ENCODE measurements at regions not wholly inside any gene's neighbourhood (a gene's known extent, or its start where the extent isn't known, plus 50 kb on each side); places are given as distances from the start of the nearest gene placed in this dataset.

DNA sequence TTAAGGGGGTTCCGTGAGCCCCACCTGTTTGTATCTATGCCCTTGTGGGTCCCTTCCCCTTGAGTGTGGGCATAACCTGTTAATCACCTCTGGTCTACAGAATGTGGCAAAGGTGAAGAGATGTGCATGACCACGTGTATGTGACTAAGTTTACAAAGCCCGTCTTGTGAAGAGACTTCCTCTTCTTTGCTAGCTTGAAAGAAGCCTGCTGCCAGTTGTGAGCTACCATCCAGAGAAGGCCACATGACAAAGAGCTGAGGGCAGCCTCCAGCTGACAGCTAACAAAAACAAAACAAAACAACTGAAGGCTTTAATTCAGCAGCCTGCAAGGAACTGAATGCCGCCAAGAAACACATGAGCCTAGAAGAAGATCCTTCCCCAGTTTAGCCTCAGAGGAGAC is 112.0 kb downstream of the AXIN2 start:
- TF ChIP-seq, protein P1, sequence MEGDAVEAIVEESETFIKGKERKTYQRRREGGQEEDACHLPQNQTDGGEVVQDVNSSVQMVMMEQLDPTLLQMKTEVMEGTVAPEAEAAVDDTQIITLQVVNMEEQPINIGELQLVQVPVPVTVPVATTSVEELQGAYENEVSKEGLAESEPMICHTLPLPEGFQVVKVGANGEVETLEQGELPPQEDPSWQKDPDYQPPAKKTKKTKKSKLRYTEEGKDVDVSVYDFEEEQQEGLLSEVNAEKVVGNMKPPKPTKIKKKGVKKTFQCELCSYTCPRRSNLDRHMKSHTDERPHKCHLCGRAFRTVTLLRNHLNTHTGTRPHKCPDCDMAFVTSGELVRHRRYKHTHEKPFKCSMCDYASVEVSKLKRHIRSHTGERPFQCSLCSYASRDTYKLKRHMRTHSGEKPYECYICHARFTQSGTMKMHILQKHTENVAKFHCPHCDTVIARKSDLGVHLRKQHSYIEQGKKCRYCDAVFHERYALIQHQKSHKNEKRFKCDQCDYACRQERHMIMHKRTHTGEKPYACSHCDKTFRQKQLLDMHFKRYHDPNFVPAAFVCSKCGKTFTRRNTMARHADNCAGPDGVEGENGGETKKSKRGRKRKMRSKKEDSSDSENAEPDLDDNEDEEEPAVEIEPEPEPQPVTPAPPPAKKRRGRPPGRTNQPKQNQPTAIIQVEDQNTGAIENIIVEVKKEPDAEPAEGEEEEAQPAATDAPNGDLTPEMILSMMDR (conservative IDR thresholded peaks at IDR 0.05; ENCODE audit: low read depth in 2 of 2) = no peak
- TF ChIP-seq EZH2phosphoT487 (IDR thresholded peaks at IDR 0.05; ENCODE audit: unreplicated experiment) (no peak), POLR2AphosphoS5 (IDR thresholded peaks at IDR 0.05; ENCODE audit: low read depth) (no peak), ZNF114 (CRISPR knock-in tag; IDR thresholded peaks at IDR 0.05) (no peak), JUNB (IDR thresholded peaks at IDR 0.05; ENCODE audit: unreplicated experiment) (no peak), EZH2 (IDR thresholded peaks at IDR 0.05; ENCODE audit: low read depth, unreplicated experiment) (no peak), CREB1 (CRISPR knock-in tag; IDR thresholded peaks at IDR 0.05; ENCODE audit: low read depth) (no peak), NANOG (IDR thresholded peaks at IDR 0.05; ENCODE audit: borderline replicate concordance) (no peak), ZNF331 (CRISPR knock-in tag; IDR thresholded peaks at IDR 0.05; ENCODE audit: low read depth) (no peak), STAT1 (IDR thresholded peaks at IDR 0.05; ENCODE audit: unreplicated experiment) (no peak)
- TF ChIP-seq, protein P2, sequence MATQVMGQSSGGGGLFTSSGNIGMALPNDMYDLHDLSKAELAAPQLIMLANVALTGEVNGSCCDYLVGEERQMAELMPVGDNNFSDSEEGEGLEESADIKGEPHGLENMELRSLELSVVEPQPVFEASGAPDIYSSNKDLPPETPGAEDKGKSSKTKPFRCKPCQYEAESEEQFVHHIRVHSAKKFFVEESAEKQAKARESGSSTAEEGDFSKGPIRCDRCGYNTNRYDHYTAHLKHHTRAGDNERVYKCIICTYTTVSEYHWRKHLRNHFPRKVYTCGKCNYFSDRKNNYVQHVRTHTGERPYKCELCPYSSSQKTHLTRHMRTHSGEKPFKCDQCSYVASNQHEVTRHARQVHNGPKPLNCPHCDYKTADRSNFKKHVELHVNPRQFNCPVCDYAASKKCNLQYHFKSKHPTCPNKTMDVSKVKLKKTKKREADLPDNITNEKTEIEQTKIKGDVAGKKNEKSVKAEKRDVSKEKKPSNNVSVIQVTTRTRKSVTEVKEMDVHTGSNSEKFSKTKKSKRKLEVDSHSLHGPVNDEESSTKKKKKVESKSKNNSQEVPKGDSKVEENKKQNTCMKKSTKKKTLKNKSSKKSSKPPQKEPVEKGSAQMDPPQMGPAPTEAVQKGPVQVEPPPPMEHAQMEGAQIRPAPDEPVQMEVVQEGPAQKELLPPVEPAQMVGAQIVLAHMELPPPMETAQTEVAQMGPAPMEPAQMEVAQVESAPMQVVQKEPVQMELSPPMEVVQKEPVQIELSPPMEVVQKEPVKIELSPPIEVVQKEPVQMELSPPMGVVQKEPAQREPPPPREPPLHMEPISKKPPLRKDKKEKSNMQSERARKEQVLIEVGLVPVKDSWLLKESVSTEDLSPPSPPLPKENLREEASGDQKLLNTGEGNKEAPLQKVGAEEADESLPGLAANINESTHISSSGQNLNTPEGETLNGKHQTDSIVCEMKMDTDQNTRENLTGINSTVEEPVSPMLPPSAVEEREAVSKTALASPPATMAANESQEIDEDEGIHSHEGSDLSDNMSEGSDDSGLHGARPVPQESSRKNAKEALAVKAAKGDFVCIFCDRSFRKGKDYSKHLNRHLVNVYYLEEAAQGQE (IDR thresholded peaks at IDR 0.05; ENCODE audit: unreplicated experiment) = no peak
- TF ChIP-seq, protein P3, sequence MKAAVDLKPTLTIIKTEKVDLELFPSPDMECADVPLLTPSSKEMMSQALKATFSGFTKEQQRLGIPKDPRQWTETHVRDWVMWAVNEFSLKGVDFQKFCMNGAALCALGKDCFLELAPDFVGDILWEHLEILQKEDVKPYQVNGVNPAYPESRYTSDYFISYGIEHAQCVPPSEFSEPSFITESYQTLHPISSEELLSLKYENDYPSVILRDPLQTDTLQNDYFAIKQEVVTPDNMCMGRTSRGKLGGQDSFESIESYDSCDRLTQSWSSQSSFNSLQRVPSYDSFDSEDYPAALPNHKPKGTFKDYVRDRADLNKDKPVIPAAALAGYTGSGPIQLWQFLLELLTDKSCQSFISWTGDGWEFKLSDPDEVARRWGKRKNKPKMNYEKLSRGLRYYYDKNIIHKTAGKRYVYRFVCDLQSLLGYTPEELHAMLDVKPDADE (IDR thresholded peaks at IDR 0.05) = no peak
- TF ChIP-seq, protein P4, sequence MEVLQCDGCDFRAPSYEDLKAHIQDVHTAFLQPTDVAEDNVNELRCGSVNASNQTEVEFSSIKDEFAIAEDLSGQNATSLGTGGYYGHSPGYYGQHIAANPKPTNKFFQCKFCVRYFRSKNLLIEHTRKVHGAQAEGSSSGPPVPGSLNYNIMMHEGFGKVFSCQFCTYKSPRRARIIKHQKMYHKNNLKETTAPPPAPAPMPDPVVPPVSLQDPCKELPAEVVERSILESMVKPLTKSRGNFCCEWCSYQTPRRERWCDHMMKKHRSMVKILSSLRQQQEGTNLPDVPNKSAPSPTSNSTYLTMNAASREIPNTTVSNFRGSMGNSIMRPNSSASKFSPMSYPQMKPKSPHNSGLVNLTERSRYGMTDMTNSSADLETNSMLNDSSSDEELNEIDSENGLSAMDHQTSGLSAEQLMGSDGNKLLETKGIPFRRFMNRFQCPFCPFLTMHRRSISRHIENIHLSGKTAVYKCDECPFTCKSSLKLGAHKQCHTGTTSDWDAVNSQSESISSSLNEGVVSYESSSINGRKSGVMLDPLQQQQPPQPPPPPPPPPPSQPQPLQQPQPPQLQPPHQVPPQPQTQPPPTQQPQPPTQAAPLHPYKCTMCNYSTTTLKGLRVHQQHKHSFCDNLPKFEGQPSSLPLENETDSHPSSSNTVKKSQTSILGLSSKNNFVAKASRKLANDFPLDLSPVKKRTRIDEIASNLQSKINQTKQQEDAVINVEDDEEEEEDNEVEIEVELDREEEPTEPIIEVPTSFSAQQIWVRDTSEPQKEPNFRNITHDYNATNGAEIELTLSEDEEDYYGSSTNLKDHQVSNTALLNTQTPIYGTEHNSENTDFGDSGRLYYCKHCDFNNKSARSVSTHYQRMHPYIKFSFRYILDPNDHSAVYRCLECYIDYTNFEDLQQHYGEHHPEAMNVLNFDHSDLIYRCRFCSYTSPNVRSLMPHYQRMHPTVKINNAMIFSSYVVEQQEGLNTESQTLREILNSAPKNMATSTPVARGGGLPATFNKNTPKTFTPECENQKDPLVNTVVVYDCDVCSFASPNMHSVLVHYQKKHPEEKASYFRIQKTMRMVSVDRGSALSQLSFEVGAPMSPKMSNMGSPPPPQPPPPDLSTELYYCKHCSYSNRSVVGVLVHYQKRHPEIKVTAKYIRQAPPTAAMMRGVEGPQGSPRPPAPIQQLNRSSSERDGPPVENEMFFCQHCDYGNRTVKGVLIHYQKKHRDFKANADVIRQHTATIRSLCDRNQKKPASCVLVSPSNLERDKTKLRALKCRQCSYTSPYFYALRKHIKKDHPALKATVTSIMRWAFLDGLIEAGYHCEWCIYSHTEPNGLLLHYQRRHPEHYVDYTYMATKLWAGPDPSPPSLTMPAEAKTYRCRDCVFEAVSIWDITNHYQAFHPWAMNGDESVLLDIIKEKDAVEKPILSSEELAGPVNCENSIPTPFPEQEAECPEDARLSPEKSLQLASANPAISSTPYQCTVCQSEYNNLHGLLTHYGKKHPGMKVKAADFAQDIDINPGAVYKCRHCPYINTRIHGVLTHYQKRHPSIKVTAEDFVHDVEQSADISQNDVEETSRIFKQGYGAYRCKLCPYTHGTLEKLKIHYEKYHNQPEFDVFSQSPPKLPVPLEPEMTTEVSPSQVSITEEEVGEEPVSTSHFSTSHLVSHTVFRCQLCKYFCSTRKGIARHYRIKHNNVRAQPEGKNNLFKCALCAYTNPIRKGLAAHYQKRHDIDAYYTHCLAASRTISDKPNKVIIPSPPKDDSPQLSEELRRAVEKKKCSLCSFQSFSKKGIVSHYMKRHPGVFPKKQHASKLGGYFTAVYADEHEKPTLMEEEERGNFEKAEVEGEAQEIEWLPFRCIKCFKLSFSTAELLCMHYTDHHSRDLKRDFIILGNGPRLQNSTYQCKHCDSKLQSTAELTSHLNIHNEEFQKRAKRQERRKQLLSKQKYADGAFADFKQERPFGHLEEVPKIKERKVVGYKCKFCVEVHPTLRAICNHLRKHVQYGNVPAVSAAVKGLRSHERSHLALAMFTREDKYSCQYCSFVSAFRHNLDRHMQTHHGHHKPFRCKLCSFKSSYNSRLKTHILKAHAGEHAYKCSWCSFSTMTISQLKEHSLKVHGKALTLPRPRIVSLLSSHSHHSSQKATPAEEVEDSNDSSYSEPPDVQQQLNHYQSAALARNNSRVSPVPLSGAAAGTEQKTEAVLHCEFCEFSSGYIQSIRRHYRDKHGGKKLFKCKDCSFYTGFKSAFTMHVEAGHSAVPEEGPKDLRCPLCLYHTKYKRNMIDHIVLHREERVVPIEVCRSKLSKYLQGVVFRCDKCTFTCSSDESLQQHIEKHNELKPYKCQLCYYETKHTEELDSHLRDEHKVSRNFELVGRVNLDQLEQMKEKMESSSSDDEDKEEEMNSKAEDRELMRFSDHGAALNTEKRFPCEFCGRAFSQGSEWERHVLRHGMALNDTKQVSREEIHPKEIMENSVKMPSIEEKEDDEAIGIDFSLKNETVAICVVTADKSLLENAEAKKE (CRISPR knock-in tag; IDR thresholded peaks at IDR 0.05) = no peak
